SK-N-SH (cell line): ENCODE measurements at regions not wholly inside any gene's neighbourhood (a gene's known extent, or its start where the extent isn't known, plus 50 kb on each side); places are given as distances from the start of the nearest gene placed in this dataset.

Experiments
- CHD2 ChIP-seq: fragments of 150-350 bp; IDR thresholded peaks from 2 replicates; pipeline ENCODE4 v1.6.1; 2018; ENCODE audit warnings: low read length; ENCODE audit not compliant: partially characterized antibody
- EP300 ChIP-seq, 2 experiments: IDR thresholded peaks; 2 replicates each; pipeline versions ENCODE4 v1.4.0 to v1.6.1; 2012; ENCODE audit warnings: borderline replicate concordance in 1 of 2, low read depth in 1 of 2, low read length in 1 of 2
- GABPA ChIP-seq: IDR thresholded peaks from 2 replicates; pipeline ENCODE4 v1.4.0; 2012; ENCODE audit warnings: low read depth, mild to moderate bottlenecking
- JUND ChIP-seq: IDR thresholded peaks from 2 replicates; pipeline ENCODE4 v1.4.0; 2012
- NRF1 ChIP-seq: IDR thresholded peaks from 2 replicates; pipeline ENCODE4 v1.6.1; 2012; ENCODE audit warnings: low read depth, mild to moderate bottlenecking, low read length
- PBX3 ChIP-seq: IDR thresholded peaks from 2 replicates; pipeline ENCODE4; 2012
- POLR2AphosphoS5 ChIP-seq: IDR thresholded peaks from 2 replicates; pipeline ENCODE4 v1.6.1; 2012; ENCODE audit warnings: low read depth, low read length
- RAD21 ChIP-seq: IDR thresholded peaks from 2 replicates; pipeline ENCODE4 v1.6.1; 2012; ENCODE audit warnings: mild to moderate bottlenecking, low read length
- REST ChIP-seq: IDR thresholded peaks from 2 replicates; pipeline ENCODE4 v1.6.1; 2012; ENCODE audit warnings: mild to moderate bottlenecking, low read depth, low read length, moderate library complexity
- RFX5 ChIP-seq: IDR thresholded peaks from 2 replicates; pipeline ENCODE4 v1.6.1; 2012; ENCODE audit warnings: mild to moderate bottlenecking, improper control_type of control experiment, low read length
- TF ChIP-seq, protein P1 (sequence below): fragments of 200-600 bp; sonication (generic); IDR thresholded peaks from 2 replicates; pipeline ENCODE4 v1.6.1; 2017; ENCODE audit warnings: antibody characterized with exemption, mild to moderate bottlenecking, moderate library complexity
- TF ChIP-seq, protein P2 (sequence below): IDR thresholded peaks from 2 replicates; pipeline ENCODE4 v1.4.0; 2012; ENCODE audit warnings: low read depth, borderline replicate concordance

GRCh38 chr5:71836084-71836483 is 117.0 kb downstream of the CARTPT start:
- TF ChIP-seq, protein P1, sequence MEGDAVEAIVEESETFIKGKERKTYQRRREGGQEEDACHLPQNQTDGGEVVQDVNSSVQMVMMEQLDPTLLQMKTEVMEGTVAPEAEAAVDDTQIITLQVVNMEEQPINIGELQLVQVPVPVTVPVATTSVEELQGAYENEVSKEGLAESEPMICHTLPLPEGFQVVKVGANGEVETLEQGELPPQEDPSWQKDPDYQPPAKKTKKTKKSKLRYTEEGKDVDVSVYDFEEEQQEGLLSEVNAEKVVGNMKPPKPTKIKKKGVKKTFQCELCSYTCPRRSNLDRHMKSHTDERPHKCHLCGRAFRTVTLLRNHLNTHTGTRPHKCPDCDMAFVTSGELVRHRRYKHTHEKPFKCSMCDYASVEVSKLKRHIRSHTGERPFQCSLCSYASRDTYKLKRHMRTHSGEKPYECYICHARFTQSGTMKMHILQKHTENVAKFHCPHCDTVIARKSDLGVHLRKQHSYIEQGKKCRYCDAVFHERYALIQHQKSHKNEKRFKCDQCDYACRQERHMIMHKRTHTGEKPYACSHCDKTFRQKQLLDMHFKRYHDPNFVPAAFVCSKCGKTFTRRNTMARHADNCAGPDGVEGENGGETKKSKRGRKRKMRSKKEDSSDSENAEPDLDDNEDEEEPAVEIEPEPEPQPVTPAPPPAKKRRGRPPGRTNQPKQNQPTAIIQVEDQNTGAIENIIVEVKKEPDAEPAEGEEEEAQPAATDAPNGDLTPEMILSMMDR = peak; percentile 54
- no peak for TF ChIP-seq POLR2AphosphoS5
- no peak for TF ChIP-seq REST
- no peak for TF ChIP-seq CHD2
- TF ChIP-seq JUND = no peak
- no peak for TF ChIP-seq RFX5
- no peak for TF ChIP-seq PBX3
- TF ChIP-seq, protein P2, sequence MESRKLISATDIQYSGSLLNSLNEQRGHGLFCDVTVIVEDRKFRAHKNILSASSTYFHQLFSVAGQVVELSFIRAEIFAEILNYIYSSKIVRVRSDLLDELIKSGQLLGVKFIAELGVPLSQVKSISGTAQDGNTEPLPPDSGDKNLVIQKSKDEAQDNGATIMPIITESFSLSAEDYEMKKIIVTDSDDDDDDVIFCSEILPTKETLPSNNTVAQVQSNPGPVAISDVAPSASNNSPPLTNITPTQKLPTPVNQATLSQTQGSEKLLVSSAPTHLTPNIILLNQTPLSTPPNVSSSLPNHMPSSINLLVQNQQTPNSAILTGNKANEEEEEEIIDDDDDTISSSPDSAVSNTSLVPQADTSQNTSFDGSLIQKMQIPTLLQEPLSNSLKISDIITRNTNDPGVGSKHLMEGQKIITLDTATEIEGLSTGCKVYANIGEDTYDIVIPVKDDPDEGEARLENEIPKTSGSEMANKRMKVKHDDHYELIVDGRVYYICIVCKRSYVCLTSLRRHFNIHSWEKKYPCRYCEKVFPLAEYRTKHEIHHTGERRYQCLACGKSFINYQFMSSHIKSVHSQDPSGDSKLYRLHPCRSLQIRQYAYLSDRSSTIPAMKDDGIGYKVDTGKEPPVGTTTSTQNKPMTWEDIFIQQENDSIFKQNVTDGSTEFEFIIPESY = no peak
- TF ChIP-seq GABPA = no peak
- TF ChIP-seq NRF1 = no peak
- TF ChIP-seq RAD21 = peak; percentile 48
- TF ChIP-seq EP300 (IDR thresholded peaks at IDR 0.05; ENCODE audit: borderline replicate concordance in 1 of 2, low read depth in 1 of 2, low read length in 1 of 2) = no peak
